ENCODE measurements at regions not wholly inside any gene's neighbourhood (a gene's known extent, or its start where the extent isn't known, plus 50 kb on each side); places are given as distances from the start of the nearest gene placed in this dataset.

- no TSS peak for BruUV-seq (replicated peaks)
- in situ Hi-C loops (cut with HindIII; ENCODE audit: low pct_unique_long_range_greater_than_20kb, low sequenced_read_pairs), result no loop called here
- Histone ChIP-seq H3K4me1 (ENCODE audit: control insufficient read depth, insufficient read depth, low read length) (no peaks in the 10 kb centered on the region), H3K4me3 (ENCODE audit: low read depth in 2 of 2, low read length in 2 of 2) (no peak overlapping the region), H3K27me3 (ENCODE audit: control insufficient read depth, insufficient read depth, low read length) (no peaks in the 10 kb centered on the region), H3K27ac (ENCODE audit: low read length) (no peak overlapping the region), H3K9me3 (ENCODE audit: control insufficient read depth, insufficient read depth, low read depth, low read length) (0 out of 2 replicates have a peak, but pooled peaks cover 3% of the 10 kb centered on the region), H3K36me3 (ENCODE audit: control insufficient read depth, insufficient read depth, low read length) (no peaks in the 10 kb centered on the region)
- DNase-seq (ENCODE audit: low read depth, low spot score), result no peak
- ATAC-seq, result no peak
- ChIA-PET POLR2A (no interaction called here), CTCF (no interaction called here)
- intact Hi-C loops (cut with micrococcal nuclease; ENCODE audit: unreplicated experiment), result no loop called here
- TF ChIP-seq, protein P1, sequence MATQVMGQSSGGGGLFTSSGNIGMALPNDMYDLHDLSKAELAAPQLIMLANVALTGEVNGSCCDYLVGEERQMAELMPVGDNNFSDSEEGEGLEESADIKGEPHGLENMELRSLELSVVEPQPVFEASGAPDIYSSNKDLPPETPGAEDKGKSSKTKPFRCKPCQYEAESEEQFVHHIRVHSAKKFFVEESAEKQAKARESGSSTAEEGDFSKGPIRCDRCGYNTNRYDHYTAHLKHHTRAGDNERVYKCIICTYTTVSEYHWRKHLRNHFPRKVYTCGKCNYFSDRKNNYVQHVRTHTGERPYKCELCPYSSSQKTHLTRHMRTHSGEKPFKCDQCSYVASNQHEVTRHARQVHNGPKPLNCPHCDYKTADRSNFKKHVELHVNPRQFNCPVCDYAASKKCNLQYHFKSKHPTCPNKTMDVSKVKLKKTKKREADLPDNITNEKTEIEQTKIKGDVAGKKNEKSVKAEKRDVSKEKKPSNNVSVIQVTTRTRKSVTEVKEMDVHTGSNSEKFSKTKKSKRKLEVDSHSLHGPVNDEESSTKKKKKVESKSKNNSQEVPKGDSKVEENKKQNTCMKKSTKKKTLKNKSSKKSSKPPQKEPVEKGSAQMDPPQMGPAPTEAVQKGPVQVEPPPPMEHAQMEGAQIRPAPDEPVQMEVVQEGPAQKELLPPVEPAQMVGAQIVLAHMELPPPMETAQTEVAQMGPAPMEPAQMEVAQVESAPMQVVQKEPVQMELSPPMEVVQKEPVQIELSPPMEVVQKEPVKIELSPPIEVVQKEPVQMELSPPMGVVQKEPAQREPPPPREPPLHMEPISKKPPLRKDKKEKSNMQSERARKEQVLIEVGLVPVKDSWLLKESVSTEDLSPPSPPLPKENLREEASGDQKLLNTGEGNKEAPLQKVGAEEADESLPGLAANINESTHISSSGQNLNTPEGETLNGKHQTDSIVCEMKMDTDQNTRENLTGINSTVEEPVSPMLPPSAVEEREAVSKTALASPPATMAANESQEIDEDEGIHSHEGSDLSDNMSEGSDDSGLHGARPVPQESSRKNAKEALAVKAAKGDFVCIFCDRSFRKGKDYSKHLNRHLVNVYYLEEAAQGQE (IDR thresholded peaks at IDR 0.05; ENCODE audit: insufficient read depth in 1 of 2, low read depth in 2 of 2, low read length in 1 of 2), result no peak
- TF ChIP-seq, protein P2, sequence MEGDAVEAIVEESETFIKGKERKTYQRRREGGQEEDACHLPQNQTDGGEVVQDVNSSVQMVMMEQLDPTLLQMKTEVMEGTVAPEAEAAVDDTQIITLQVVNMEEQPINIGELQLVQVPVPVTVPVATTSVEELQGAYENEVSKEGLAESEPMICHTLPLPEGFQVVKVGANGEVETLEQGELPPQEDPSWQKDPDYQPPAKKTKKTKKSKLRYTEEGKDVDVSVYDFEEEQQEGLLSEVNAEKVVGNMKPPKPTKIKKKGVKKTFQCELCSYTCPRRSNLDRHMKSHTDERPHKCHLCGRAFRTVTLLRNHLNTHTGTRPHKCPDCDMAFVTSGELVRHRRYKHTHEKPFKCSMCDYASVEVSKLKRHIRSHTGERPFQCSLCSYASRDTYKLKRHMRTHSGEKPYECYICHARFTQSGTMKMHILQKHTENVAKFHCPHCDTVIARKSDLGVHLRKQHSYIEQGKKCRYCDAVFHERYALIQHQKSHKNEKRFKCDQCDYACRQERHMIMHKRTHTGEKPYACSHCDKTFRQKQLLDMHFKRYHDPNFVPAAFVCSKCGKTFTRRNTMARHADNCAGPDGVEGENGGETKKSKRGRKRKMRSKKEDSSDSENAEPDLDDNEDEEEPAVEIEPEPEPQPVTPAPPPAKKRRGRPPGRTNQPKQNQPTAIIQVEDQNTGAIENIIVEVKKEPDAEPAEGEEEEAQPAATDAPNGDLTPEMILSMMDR (IDR thresholded peaks at IDR 0.05), result no peak
- TF ChIP-seq POLR2AphosphoS5 (IDR thresholded peaks at IDR 0.05; ENCODE audit: low read depth, low read length), result no peak
- no peak for TF ChIP-seq TCF7L2 (IDR thresholded peaks at IDR 0.05; ENCODE audit: low read depth, low read length)
- TF ChIP-seq SIN3A (IDR thresholded peaks at IDR 0.05; ENCODE audit: borderline replicate concordance, insufficient read depth, low read depth, low read length), result no peak
Observed at GRCh38 chr2:185128996-185129395, 530.7 kb downstream of the ZNF804A start.

DNA sequence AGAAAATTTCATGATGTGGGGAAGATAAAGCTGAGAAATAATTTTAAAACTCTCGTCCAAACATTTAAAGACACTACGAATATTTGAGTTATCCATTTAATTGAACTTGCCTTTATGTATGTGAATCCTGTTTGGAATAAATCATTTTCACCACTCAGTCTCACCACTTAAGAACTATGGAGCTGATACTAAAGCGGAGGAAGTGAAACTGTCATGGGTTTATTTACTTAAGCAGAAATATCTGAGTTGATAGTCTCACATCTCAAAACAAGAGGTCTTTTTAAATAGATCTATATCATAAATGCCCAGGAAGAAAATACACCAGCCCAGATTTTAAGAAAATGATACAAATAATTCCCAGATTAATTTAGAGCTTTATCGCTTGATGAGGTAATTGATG is 532.4 kb downstream of the ZNF804A start:
- 0 out of 2 replicates have a peak, but pooled peaks cover 3% of the 10 kb centered on the region for H3K9me3 ChIP-seq (ENCODE audit: control insufficient read depth, insufficient read depth, low read depth, low read length)
- no peaks in the 10 kb centered on the region for H3K36me3 ChIP-seq (ENCODE audit: control insufficient read depth, insufficient read depth, low read length)
- intact Hi-C loops (cut with micrococcal nuclease; ENCODE audit: unreplicated experiment) (no loop called here), in situ Hi-C loops (cut with HindIII; ENCODE audit: low pct_unique_long_range_greater_than_20kb, low sequenced_read_pairs) (no loop called here)
- ChIA-PET CTCF (no interaction called here), POLR2A (interaction anchor here (0.7 kb wide), 1 partner anchor 1551 kb away, joined by 5 read pairs; no protein-coding TSS in a partner anchor)
- no peak overlapping the region for H3K27ac ChIP-seq (ENCODE audit: low read length)
- no peaks in the 10 kb centered on the region for H3K27me3 ChIP-seq (ENCODE audit: control insufficient read depth, insufficient read depth, low read length)
- H3K4me1 ChIP-seq (ENCODE audit: control insufficient read depth, insufficient read depth, low read length), result no peaks in the 10 kb centered on the region
- ATAC-seq (no peak), DNase-seq (ENCODE audit: low read depth, low spot score) (no peak)
- BruUV-seq (replicated peaks), result no TSS peak
- TF ChIP-seq, protein P2 (IDR thresholded peaks at IDR 0.05), result no peak
- TF ChIP-seq POLR2AphosphoS5 (IDR thresholded peaks at IDR 0.05; ENCODE audit: low read depth, low read length) (no peak), TCF7L2 (IDR thresholded peaks at IDR 0.05; ENCODE audit: low read depth, low read length) (no peak), SIN3A (IDR thresholded peaks at IDR 0.05; ENCODE audit: borderline replicate concordance, insufficient read depth, low read depth, low read length) (no peak)
- TF ChIP-seq, protein P1 (IDR thresholded peaks at IDR 0.05; ENCODE audit: insufficient read depth in 1 of 2, low read depth in 2 of 2, low read length in 1 of 2), result no peak
- H3K4me3 ChIP-seq (ENCODE audit: low read depth in 2 of 2, low read length in 2 of 2), result no peak overlapping the region

Data from Panc1 (cell line).